Activated B cell treated with CpG ODN at 0.5 μM for 24 hours (primary cell): ENCODE measurements at regions not wholly inside any gene's neighbourhood (a gene's known extent, or its start where the extent isn't known, plus 50 kb on each side); places are given as distances from the start of the nearest gene placed in this dataset.

Source experiments
- ATAC-seq: fragments of 200-7000 bp; cut with Tn5 transposase; one replicate; pipeline ENCODE4 v1.10.0; 2021; ENCODE audit warnings: low read depth, mild to moderate bottlenecking, moderate library complexity
- CTCF ChIA-PET: fragments of 350-600 bp; sonication (Branson Sonifier 250); formaldehyde crosslinking; loops from one replicate; lab custom pipeline; 2021; ENCODE audit warnings: antibody characterized with exemption; lab: Charles Lee
- POLR2A ChIA-PET: fragments of 350-600 bp; sonication (Branson Sonifier 250); formaldehyde crosslinking; loops from one replicate; lab custom pipeline; 2021; ENCODE audit warnings: antibody characterized with exemption; lab: Charles Lee
- DNase-seq: peaks from one replicate; pipeline ENCODE4 v3.0.0; 2022
- H3K27ac Mint-ChIP-seq: one replicate; pipeline ENCODE4 v1.8.0; 2020; ENCODE audit warnings: mixed read lengths
- H3K27me3 Mint-ChIP-seq: one replicate; pipeline ENCODE4 v1.8.0; 2021; ENCODE audit warnings: mixed read lengths
- H3K36me3 Mint-ChIP-seq: one replicate; pipeline ENCODE4 v1.8.0; 2021; ENCODE audit warnings: low read depth, mixed read lengths
- H3K4me1 Mint-ChIP-seq: one replicate; pipeline ENCODE4 v1.8.0; 2021; ENCODE audit warnings: mixed read lengths
- H3K4me3 Mint-ChIP-seq: one replicate; pipeline ENCODE4 v1.8.0; 2020; ENCODE audit warnings: mild to moderate bottlenecking, mixed read lengths
- H3K9me3 Mint-ChIP-seq: one replicate; pipeline ENCODE4 v1.8.0; 2020; ENCODE audit warnings: mixed read lengths
- CTCF ChIP-seq: fragments of 200-600 bp; IDR thresholded peaks from one replicate; pipeline ENCODE4 v1.8.0; 2022; ENCODE audit warnings: antibody characterized with exemption, mild to moderate bottlenecking
- intact Hi-C: fragments of 100-400 bp; cut with micrococcal nuclease; formaldehyde crosslinking; loops from one replicate; pipeline ENCODE4 v1.15.1; 2024

DNA sequence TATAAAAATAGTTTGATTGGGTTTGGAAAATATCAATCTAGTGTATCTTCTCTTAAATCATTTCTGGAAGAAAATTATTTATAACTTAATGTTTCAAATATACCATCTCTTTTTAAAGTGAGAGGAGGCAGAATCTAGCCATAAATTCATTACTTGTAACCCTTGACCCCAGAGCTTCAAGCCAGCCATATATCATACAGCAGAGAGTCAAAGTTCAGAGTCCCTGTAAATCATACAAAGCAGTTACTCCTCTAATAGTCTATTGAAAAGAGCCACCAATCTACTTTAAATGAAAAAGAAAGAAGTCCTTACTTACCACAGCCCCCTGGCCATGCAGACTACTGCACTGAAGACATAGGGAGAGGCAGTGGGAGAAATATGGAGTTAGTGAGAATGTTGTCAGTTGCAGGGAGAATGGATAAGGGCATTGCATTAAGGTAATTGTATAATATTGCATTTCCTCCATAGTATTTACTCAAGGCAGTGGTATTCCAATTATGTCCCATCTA lies 229.5 kb downstream of the NKX6-1 start:
- no peak for ATAC-seq
- intact Hi-C loops, result no loop called here
- no peaks in the 10 kb centered on the region for H3K9me3 Mint-ChIP-seq
- H3K36me3 Mint-ChIP-seq, result no peaks in the 10 kb centered on the region
- no peak for TF ChIP-seq CTCF
- DNase-seq, result no peak
- no peak overlapping the region for H3K27ac Mint-ChIP-seq
- no peaks in the 10 kb centered on the region for H3K27me3 Mint-ChIP-seq
- POLR2A ChIA-PET, result no interaction called here
- no peaks in the 10 kb centered on the region for H3K4me1 Mint-ChIP-seq
- CTCF ChIA-PET, result no interaction called here
- H3K4me3 Mint-ChIP-seq, result no peak overlapping the region

GRCh38 chr4:84264652-84265051 lies 234.4 kb downstream of the NKX6-1 start:
- ATAC-seq (no peak), DNase-seq (no peak)
- intact Hi-C loops, result no loop called here
- H3K27me3 Mint-ChIP-seq, result no peaks in the 10 kb centered on the region
- H3K4me1 Mint-ChIP-seq, result no peaks in the 10 kb centered on the region
- peaks cover 15% of the 10 kb centered on the region for H3K9me3 Mint-ChIP-seq
- no peak for TF ChIP-seq CTCF
- ChIA-PET CTCF (no interaction called here), POLR2A (no interaction called here)
- H3K4me3 Mint-ChIP-seq, result no peak overlapping the region
- no peak overlapping the region for H3K27ac Mint-ChIP-seq
- H3K36me3 Mint-ChIP-seq, result no peaks in the 10 kb centered on the region

- intact Hi-C loops, result no loop called here
- no peak for ATAC-seq
- Mint-ChIP-seq H3K4me3 (no peak overlapping the region), H3K4me1 (no peaks in the 10 kb centered on the region), H3K36me3 (no peaks in the 10 kb centered on the region), H3K27ac (no peak overlapping the region), H3K9me3 (peaks cover 19% of the 10 kb centered on the region), H3K27me3 (no peaks in the 10 kb centered on the region)
- no peak for TF ChIP-seq CTCF
- DNase-seq, result no peak
- ChIA-PET POLR2A (no interaction called here), CTCF (no interaction called here)
Measured at GRCh38 chr4:84263415-84263814, 235.7 kb downstream of the NKX6-1 start.

GRCh38 chr4:84260495-84260894 lies 238.6 kb downstream of the NKX6-1 start:
- Mint-ChIP-seq H3K36me3 (no peaks in the 10 kb centered on the region), H3K27ac (no peak overlapping the region), H3K4me1 (no peaks in the 10 kb centered on the region), H3K27me3 (no peaks in the 10 kb centered on the region), H3K4me3 (no peak overlapping the region), H3K9me3 (peaks cover 19% of the 10 kb centered on the region)
- no peak for DNase-seq
- no peak for TF ChIP-seq CTCF
- CTCF ChIA-PET, result no interaction called here
- intact Hi-C loops, result no loop called here
- POLR2A ChIA-PET, result no interaction called here
- no peak for ATAC-seq

DNA sequence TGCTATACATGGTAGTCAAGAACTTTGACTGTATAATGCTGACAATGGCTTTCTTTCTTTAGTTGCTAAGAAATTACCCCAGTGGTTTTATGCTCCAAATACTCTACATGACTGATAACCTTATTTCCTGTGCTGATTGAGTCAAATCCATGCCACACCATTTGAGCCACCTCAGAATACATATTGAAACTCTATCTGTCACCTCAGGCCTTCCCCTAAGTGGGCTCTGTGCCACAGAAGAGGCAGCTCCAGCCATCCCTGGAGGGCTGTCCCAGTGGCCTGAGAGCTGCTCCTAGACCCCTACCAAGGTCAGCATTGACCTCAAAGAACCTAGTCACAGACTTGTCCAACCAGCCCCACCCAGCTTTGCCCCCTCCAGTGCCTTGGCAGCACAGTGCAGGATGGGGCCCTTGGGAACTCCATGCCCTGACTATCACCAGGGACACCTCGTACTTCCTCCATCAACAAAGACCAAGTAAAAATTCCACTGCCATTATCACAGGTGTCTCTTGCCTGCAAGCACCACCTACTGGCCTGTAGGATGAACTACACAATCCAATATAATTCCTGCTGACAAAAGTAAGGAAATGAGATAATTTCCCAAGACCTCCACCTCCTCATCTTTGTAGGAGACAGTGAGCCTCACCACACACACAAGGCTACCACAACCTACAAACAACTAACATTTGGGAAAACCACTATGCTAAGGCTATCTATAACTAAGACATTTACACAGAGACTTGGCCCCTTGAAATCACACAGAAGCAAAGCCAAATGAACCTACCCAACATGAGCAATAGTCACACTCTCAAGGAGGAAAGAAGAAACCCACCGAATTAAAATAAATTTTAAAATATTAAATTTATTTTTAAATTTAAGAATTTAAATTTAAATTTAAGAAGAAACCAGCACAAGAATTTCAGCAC lies 239.9 kb downstream of the NKX6-1 start:
- intact Hi-C loops, result no loop called here
- POLR2A ChIA-PET, result no interaction called here
- Mint-ChIP-seq H3K27ac (no peak overlapping the region), H3K36me3 (no peaks in the 10 kb centered on the region), H3K27me3 (no peaks in the 10 kb centered on the region), H3K4me1 (no peaks in the 10 kb centered on the region), H3K9me3 (peaks cover 19% of the 10 kb centered on the region), H3K4me3 (no peak overlapping the region)
- CTCF ChIA-PET, result no interaction called here
- DNase-seq, result no peak
- no peak for ATAC-seq
- TF ChIP-seq CTCF, result no peak
